ENCODE measurements at regions not wholly inside any gene's neighbourhood (a gene's known extent, or its start where the extent isn't known, plus 50 kb on each side); places are given as distances from the start of the nearest gene placed in this dataset.

GRCh38 chr1:221093903-221094791 lies 214.9 kb downstream of the HLX start:
- WGBS, 3 donors: 42 to 55% (median 43%) methylated on average over 5 of the region's 5 CpGs

DNA sequence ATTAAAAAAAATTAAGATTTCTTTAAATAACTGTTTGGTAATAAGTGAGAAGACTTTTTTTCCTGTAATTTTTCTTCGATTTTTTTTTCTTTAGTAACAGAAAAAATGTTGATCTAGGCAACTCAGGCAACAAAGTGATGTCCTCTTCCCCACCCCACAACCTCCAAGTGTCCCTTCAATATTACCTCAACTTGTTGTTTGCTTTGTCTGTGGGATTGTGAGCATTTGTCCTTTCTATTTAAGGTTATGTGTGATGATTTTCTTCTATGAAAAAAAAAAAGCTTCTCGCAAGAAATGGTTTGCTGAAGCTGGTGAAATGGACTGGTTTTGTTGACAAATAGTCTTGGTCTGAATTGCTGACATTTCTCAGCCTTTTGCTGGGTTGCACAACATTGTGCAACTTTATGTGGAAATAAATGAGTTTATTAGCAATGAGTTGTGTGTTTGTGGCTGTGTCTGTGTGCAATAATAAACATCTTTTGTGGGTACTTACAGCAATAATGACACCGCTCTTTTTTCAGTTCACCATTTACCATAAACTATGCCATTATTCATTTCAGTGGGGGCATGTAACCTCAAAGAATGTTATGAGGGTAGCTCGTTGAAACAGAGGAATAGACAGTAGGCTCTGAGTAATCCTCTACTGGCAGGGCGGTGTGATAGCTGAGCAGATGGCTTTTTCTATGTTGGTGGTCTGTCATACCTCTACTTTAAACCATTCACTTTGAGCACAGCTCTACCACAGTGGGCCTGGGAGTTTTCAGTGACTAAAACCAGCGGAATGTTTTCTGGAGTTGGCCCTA lies 218.4 kb downstream of the HLX start:
- Histone ChIP-seq H3K4me1 (ENCODE audit: insufficient read depth) (no peaks in the 10 kb centered on the region), H3K27ac (no peak overlapping the region), H3K4me3 (no peak overlapping the region), H3K36me3 (no peaks in the 10 kb centered on the region), H3K9me3 (no peaks in the 10 kb centered on the region), H3K27me3 (no peaks in the 10 kb centered on the region)
- intact Hi-C loops (cut with DNase I): no loop called here
- TF ChIP-seq, protein P1, sequence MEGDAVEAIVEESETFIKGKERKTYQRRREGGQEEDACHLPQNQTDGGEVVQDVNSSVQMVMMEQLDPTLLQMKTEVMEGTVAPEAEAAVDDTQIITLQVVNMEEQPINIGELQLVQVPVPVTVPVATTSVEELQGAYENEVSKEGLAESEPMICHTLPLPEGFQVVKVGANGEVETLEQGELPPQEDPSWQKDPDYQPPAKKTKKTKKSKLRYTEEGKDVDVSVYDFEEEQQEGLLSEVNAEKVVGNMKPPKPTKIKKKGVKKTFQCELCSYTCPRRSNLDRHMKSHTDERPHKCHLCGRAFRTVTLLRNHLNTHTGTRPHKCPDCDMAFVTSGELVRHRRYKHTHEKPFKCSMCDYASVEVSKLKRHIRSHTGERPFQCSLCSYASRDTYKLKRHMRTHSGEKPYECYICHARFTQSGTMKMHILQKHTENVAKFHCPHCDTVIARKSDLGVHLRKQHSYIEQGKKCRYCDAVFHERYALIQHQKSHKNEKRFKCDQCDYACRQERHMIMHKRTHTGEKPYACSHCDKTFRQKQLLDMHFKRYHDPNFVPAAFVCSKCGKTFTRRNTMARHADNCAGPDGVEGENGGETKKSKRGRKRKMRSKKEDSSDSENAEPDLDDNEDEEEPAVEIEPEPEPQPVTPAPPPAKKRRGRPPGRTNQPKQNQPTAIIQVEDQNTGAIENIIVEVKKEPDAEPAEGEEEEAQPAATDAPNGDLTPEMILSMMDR (IDR thresholded peaks at IDR 0.05): no peak
- TF ChIP-seq EP300 (IDR thresholded peaks at IDR 0.05): no peak
- no peak for TF ChIP-seq POLR2A (IDR thresholded peaks at IDR 0.05)
- 71 to 81% (median 72%) methylated on average over 6 of the region's 6 CpGs for WGBS, 3 donors
- DNase-seq: no peak

More at GRCh38 chr1:221093903-221094791, 214.9 kb downstream of the HLX start:
- Histone ChIP-seq H3K36me3 (no peaks in the 10 kb centered on the region), H3K27ac (no peak overlapping the region), H3K4me1 (ENCODE audit: insufficient read depth) (no peaks in the 10 kb centered on the region), H3K9me3 (no peaks in the 10 kb centered on the region), H3K27me3 (no peaks in the 10 kb centered on the region), H3K4me3 (no peak overlapping the region)
- intact Hi-C loops (cut with DNase I): no loop called here
- TF ChIP-seq, protein P1 (IDR thresholded peaks at IDR 0.05): no peak
- TF ChIP-seq EP300 (IDR thresholded peaks at IDR 0.05) (no peak), POLR2A (IDR thresholded peaks at IDR 0.05) (no peak)
- no peak for DNase-seq

- Histone ChIP-seq H3K9me3 (no peaks in the 10 kb centered on the region), H3K27me3 (no peaks in the 10 kb centered on the region), H3K27ac (no peak overlapping the region), H3K4me3 (no peak overlapping the region), H3K4me1 (ENCODE audit: insufficient read depth) (no peaks in the 10 kb centered on the region), H3K36me3 (no peaks in the 10 kb centered on the region)
- 74 to 76% (median 75%) methylated on average over 10 of the region's 10 CpGs for WGBS, 3 donors
- TF ChIP-seq, protein P1 (IDR thresholded peaks at IDR 0.05): no peak
- no peak for TF ChIP-seq EP300 (IDR thresholded peaks at IDR 0.05)
- TF ChIP-seq POLR2A (IDR thresholded peaks at IDR 0.05): no peak
- DNase-seq: no peak
- intact Hi-C loops (cut with DNase I): no loop called here
Measured at GRCh38 chr1:221098471-221099405, 219.5 kb downstream of the HLX start.
